ENCODE measurements at regions not wholly inside any gene's neighbourhood (a gene's known extent, or its start where the extent isn't known, plus 50 kb on each side); places are given as distances from the start of the nearest gene placed in this dataset.

DNA sequence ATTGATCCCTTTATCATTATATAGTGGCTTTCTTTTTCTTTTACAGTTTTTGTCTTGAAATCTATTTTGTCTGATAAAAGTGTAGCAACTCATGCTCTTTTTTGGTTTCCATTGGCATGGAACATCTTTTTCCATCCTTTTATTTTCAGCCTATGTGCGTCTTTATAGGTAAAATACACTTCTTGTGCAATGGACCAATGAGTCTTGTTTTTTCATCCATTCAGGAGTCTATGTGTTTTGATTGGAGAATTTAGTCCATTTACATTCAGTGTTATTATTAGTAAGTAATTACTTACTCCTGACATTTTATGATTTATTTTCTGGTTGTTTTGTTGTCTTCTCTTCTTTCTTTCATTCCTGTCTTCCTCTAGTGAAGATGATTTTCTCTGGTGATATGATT lies 66.4 kb upstream of the IL2 start:
- TF ChIP-seq, protein P1, sequence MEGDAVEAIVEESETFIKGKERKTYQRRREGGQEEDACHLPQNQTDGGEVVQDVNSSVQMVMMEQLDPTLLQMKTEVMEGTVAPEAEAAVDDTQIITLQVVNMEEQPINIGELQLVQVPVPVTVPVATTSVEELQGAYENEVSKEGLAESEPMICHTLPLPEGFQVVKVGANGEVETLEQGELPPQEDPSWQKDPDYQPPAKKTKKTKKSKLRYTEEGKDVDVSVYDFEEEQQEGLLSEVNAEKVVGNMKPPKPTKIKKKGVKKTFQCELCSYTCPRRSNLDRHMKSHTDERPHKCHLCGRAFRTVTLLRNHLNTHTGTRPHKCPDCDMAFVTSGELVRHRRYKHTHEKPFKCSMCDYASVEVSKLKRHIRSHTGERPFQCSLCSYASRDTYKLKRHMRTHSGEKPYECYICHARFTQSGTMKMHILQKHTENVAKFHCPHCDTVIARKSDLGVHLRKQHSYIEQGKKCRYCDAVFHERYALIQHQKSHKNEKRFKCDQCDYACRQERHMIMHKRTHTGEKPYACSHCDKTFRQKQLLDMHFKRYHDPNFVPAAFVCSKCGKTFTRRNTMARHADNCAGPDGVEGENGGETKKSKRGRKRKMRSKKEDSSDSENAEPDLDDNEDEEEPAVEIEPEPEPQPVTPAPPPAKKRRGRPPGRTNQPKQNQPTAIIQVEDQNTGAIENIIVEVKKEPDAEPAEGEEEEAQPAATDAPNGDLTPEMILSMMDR (conservative IDR thresholded peaks at IDR 0.05; ENCODE audit: low read depth, low read length): no peak
- no peak for TF ChIP-seq EZH2 (IDR thresholded peaks at IDR 0.05; ENCODE audit: low read length, unreplicated experiment)
